IMR-90 (cell line): ENCODE measurements at regions not wholly inside any gene's neighbourhood (a gene's known extent, or its start where the extent isn't known, plus 50 kb on each side); places are given as distances from the start of the nearest gene placed in this dataset.
"Not testable (repeated sequence)": the region's sequence is repeated elsewhere in the genome, so short reads cannot be mapped to it uniquely, and the experiment has no call there.

Experiments
- ATAC-seq: fragments of 200-7000 bp; cut with Tn5 transposase; 2 replicates; pipeline ENCODE4 v1.9.1; 2020; ENCODE audit warnings: low read depth, mild to moderate bottlenecking, moderate library complexity
- BruUV-seq: library from RNA; stranded (reverse); fragments of 400-500 nt; replicated peaks from 2 replicates; lab custom pipeline; 2021; lab: Mats Ljungman, UMichigan
- CTCF ChIA-PET: fragments of 300-600 bp; formaldehyde crosslinking; extraction: SDS; loops from one replicate; lab custom pipeline; 2021; ENCODE audit warnings: antibody characterized with exemption; lab: Yijun Ruan, JAX
- POLR2A ChIA-PET: fragments of 300-600 bp; sonication (Branson Sonifier 250); formaldehyde crosslinking; loops from one replicate; lab custom pipeline; 2022; ENCODE audit warnings: antibody characterized with exemption; ENCODE audit not compliant: unreplicated experiment; lab: Charles Lee
- DNase-seq: peaks from one replicate; pipeline ENCODE4 v3.0.0; 2013
- H2AFZ ChIP-seq: replicated peaks from 2 replicates; pipeline ENCODE3; 2013; ENCODE audit warnings: low read length, mild to moderate bottlenecking; ENCODE audit not compliant: poor library complexity
- H2AK5ac ChIP-seq: 2 replicates; pipeline ENCODE4 v1.6.1; 2013; ENCODE audit warnings: low read depth, low read length, inconsistent platforms
- H2AK9ac ChIP-seq: replicated peaks from 2 replicates; pipeline ENCODE3; 2013; ENCODE audit warnings: mild to moderate bottlenecking, low read depth, low read length, moderate library complexity; ENCODE audit not compliant: poor library complexity
- H2BK120ac ChIP-seq: 2 replicates; pipeline ENCODE4 v1.6.1; 2013; ENCODE audit warnings: low read depth, low read length, inconsistent platforms
- H2BK15ac ChIP-seq: 3 replicates; pipeline ENCODE4 v1.6.1; 2013; ENCODE audit warnings: low read depth, low read length, inconsistent platforms
- H2BK20ac ChIP-seq: 2 replicates; pipeline ENCODE4 v1.6.1; 2013; ENCODE audit warnings: low read depth, mild to moderate bottlenecking, inconsistent platforms, low read length, moderate library complexity
- H2BK5ac ChIP-seq: 2 replicates; pipeline ENCODE4 v1.6.1; 2013; ENCODE audit warnings: mild to moderate bottlenecking, low read depth, low read length, inconsistent platforms; ENCODE audit not compliant: poor library complexity, severe bottlenecking
- H3K14ac ChIP-seq: replicated peaks from 2 replicates; pipeline ENCODE4 v1.6.1; 2013; ENCODE audit warnings: low read depth, low read length, inconsistent platforms
- H3K18ac ChIP-seq: 2 replicates; pipeline ENCODE4 v1.6.1; 2013; ENCODE audit warnings: low read depth, low read length, control low read depth
- H3K23ac ChIP-seq: 2 replicates; pipeline ENCODE4 v1.6.1; 2013; ENCODE audit warnings: low read depth, low read length, inconsistent platforms
- H3K27ac ChIP-seq: 2 replicates; pipeline ENCODE4 v1.5.1; 2013; ENCODE audit warnings: mild to moderate bottlenecking, control low read depth, low read length; ENCODE audit not compliant: insufficient read depth
- H3K27me3 ChIP-seq: 2 replicates; pipeline ENCODE4 v1.6.1; 2013; ENCODE audit warnings: low read length; ENCODE audit not compliant: control insufficient read depth, insufficient read depth
- H3K36me3 ChIP-seq: 2 replicates; pipeline ENCODE4 v1.6.1; 2013; ENCODE audit warnings: low read length, mixed read lengths; ENCODE audit not compliant: control insufficient read depth, insufficient read depth
- H3K4ac ChIP-seq: 2 replicates; pipeline ENCODE4 v1.6.1; 2013; ENCODE audit warnings: low read depth, low read length, inconsistent platforms
- H3K4me1 ChIP-seq: 2 replicates; pipeline ENCODE4 v1.6.1; 2013; ENCODE audit warnings: low read length, mixed read lengths; ENCODE audit not compliant: control insufficient read depth, insufficient read depth
- H3K4me2 ChIP-seq: 2 replicates; pipeline ENCODE4 v1.6.1; 2013; ENCODE audit warnings: low read depth, mild to moderate bottlenecking, control low read depth, low read length, moderate library complexity
- H3K4me3 ChIP-seq: 2 replicates; pipeline ENCODE4 v1.5.1; 2013; ENCODE audit warnings: low read depth, mild to moderate bottlenecking, control low read depth, low read length, moderate library complexity; ENCODE audit not compliant: insufficient read depth
- H3K56ac ChIP-seq: 2 replicates; pipeline ENCODE4 v1.6.1; 2013; ENCODE audit warnings: low read length, inconsistent platforms; ENCODE audit not compliant: insufficient read depth; ENCODE audit errors: extremely low read depth
- H3K79me1 ChIP-seq, 2 experiments: 2 replicates each; pipeline ENCODE4 v1.6.1; 2013; ENCODE audit warnings: low read length in 2 of 2, inconsistent platforms in 1 of 2, low read depth in 1 of 2
- H3K9ac ChIP-seq: 2 replicates; pipeline ENCODE4 v1.6.1; 2013; ENCODE audit warnings: low read depth, low read length, control low read depth
- H3K9me1 ChIP-seq: 2 replicates; pipeline ENCODE4 v1.6.1; 2013; ENCODE audit warnings: low read length, inconsistent platforms; ENCODE audit not compliant: insufficient read depth
- H3K9me3 ChIP-seq: 2 replicates; pipeline ENCODE4 v1.6.1; 2013; ENCODE audit warnings: low read length; ENCODE audit not compliant: control insufficient read depth, insufficient read depth
- H4K20me1 ChIP-seq: 2 replicates; pipeline ENCODE4 v1.6.1; 2013; ENCODE audit warnings: low read length, inconsistent platforms; ENCODE audit not compliant: insufficient read depth
- H4K5ac ChIP-seq: 2 replicates; pipeline ENCODE4 v1.6.1; 2013; ENCODE audit warnings: mild to moderate bottlenecking, low read depth, low read length, control low read depth
- H4K8ac ChIP-seq, 2 experiments: 2 replicates each; pipeline ENCODE4 v1.6.1; 2013; ENCODE audit warnings: low read depth in 2 of 2, low read length in 2 of 2, control low read depth in 1 of 2, inconsistent platforms in 1 of 2
- H4K91ac ChIP-seq: 2 replicates; pipeline ENCODE4 v1.6.1; 2013; ENCODE audit warnings: low read depth, low read length, inconsistent platforms; ENCODE audit not compliant: insufficient read depth
- WGBS, 2 experiments: methylation state at CpG; one replicate each; pipeline versions ENCODE4 v1.1.5 to v1.1.7; 2013; ENCODE audit warnings: missing lambda C conversion rate in 2 of 2; ENCODE audit not compliant: insufficient read length in 1 of 2; ENCODE audit errors: extremely low coverage in 2 of 2; 5-methylcytosine and 5-hydroxymethylcytosine counted together
- dilution Hi-C: fragments of 300-500 bp; cut with HindIII; formaldehyde crosslinking; loops from one replicate; pipeline ENCODE4 v1.14.3; 2018; ENCODE audit warnings: low sequenced_read_pairs; ENCODE audit not compliant: unreplicated experiment
- in situ Hi-C: fragments of 300-500 bp; cut with MboI; formaldehyde crosslinking; loops from 3 replicates; pipeline ENCODE4 v1.14.3; 2019; ENCODE audit warnings: low sequenced_read_pairs, inconsistent platforms, mixed read lengths
- intact Hi-C: fragments of 100-400 bp; cut with micrococcal nuclease; formaldehyde crosslinking; loops from 2 replicates; pipeline ENCODE4 v1.10.0; 2022

DNA sequence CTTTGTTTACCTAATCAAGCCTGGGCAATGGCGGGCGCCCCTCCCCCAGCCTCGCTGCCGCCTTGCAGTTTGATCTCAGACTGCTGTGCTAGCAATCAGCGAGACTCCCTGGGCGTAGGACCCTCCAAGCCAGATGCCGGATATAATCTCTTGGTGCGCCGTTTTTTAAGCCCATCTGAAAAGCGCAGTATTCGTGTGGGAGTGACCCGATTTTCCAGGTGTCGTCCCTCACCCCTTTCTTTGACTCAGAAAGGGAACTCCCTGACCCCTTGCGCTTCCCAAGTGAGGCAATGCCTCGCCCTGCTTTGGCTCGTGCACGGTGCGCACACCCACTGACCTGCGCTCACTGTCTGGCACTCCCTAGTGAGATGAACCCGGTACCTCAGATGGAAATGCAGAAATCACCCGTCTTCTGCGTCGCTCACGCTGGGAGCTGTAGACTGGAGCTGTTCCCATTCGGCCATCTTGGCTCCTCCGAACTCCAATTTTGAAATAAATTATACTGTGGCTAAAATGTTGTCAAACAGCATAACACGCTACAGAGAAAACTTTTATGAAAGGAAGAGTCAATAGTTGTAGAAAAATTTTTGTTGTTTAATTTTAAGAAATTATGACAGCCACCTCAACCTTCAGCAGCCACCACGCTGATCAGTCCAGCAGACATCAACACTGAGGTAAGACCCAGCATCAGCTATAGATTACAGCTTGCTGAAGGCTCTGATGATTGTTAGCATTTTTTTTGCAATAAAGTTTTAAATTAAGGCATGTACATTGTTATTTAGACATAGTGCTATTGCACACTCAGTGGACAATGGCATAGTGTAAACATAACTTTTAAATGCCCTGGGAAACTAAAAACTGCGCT lies 384.7 kb upstream of the DEPDC1 start:
- H3K27ac ChIP-seq, H4K8ac ChIP-seq, H3K56ac ChIP-seq, H3K9me3 ChIP-seq, BruUV-seq, H3K79me1 ChIP-seq, H3K9ac ChIP-seq, H3K4ac ChIP-seq, H3K27me3 ChIP-seq, H3K4me3 ChIP-seq, H2BK15ac ChIP-seq, dilution Hi-C loops, H4K91ac ChIP-seq, intact Hi-C loops, H4K5ac ChIP-seq, DNase-seq, ATAC-seq, H2AFZ ChIP-seq, H3K14ac ChIP-seq, H3K23ac ChIP-seq, H2BK20ac ChIP-seq, H3K18ac ChIP-seq, H2BK5ac ChIP-seq, H2AK5ac ChIP-seq, in situ Hi-C loops, POLR2A ChIA-PET, H4K20me1 ChIP-seq, H2BK120ac ChIP-seq, H3K9me1 ChIP-seq, H3K4me2 ChIP-seq, H3K36me3 ChIP-seq, H3K4me1 ChIP-seq, H2AK9ac ChIP-seq: not testable (repeated sequence)
- WGBS, 2 experiments = no CpG with 5 or more reads among the region's 29 CpGs
- CTCF ChIA-PET = interaction anchor here (0.5 kb wide), 1 partner anchor 656 kb away, joined by 3 read pairs; no protein-coding TSS in a partner anchor
